ENCODE measurements at regions not wholly inside any gene's neighbourhood (a gene's known extent, or its start where the extent isn't known, plus 50 kb on each side); places are given as distances from the start of the nearest gene placed in this dataset.
"Not testable (repeated sequence)": the region's sequence is repeated elsewhere in the genome, so short reads cannot be mapped to it uniquely, and the experiment has no call there.

- intact Hi-C loops (cut with DNase I): loop anchor here in 1 of 2 donors (10.0 kb wide), 1 partner anchor 60 kb away; no protein-coding TSS in a partner anchor
Measured at GRCh38 chr6:11374036-11375010, 141.9 kb upstream of the NEDD9 start.

GRCh38 chr6:11373208-11373607, 140.7 kb upstream of the NEDD9 start:
- intact Hi-C loops (cut with DNase I): loop anchor here in 1 of 2 donors (10.0 kb wide), 1 partner anchor 62 kb away; no protein-coding TSS in a partner anchor
- DNase-seq (ENCODE audit: low spot score): no peak

More at GRCh38 chr6:11374036-11375010, 141.9 kb upstream of the NEDD9 start:
- no peak for DNase-seq (ENCODE audit: low spot score)

- intact Hi-C loops (cut with DNase I): loop anchor here in 1 of 2 donors (10.0 kb wide), 1 partner anchor 63 kb away; no protein-coding TSS in a partner anchor
- DNase-seq (ENCODE audit: low spot score): not testable (repeated sequence)
Measured at GRCh38 chr6:11372186-11372790, 139.8 kb upstream of the NEDD9 start.

- DNase-seq (ENCODE audit: low spot score): no peak
- intact Hi-C loops (cut with DNase I): loop anchor here in 1 of 2 donors (10.0 kb wide), 1 partner anchor 64 kb away; no protein-coding TSS in a partner anchor
Measured at GRCh38 chr6:11370191-11371018, 137.9 kb upstream of the NEDD9 start.

GRCh38 chr6:11368760-11369159, 136.3 kb upstream of the NEDD9 start:
- intact Hi-C loops (cut with DNase I): no loop called here
- no peak for DNase-seq (ENCODE audit: low spot score)

DNA sequence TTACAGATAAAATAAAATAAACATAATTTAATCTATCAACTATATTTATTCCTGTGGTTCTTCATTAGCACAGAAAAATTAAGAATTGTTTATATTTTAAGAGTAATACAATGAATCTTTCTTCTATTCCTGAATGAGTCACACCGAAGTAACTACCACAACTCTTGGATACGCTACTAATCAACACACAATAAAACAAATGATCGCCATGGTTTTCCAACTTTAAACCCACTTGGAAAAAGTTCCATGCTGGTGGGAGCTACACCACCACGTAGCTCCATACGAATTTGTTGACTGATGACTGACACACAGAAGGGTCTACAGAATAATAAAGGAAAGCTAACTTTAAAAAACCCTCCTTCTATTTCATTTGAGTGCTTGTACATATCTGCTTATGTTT, 135.8 kb upstream of the NEDD9 start:
- DNase-seq (ENCODE audit: low spot score): no peak
- intact Hi-C loops (cut with DNase I): no loop called here

DNA sequence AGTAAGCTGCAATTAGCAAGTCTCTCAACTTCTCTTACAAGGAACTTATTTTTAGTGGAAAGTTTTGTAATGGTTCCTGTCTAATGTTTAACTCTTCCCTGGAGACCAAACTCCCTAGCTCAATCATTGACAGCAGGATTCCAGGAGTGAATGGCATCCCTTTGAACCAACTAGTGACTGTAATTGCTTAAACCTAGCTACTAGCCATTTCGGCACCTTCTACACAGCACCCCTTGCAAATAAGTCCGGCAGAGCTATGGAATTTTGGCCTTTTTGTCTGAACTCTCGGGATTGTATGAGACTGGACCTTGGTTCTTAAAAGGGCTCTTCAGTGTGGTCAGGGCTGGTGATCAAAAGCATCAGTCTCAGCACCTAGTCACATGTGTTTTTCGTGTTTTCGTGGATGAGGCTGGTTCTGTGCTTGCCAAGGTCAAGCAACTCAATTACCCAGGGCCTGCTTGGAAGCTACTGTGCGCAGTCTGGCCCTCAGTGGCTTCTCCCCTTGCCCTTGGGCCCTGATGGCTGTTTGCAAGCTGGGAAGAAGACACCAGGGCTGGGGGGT, 135.3 kb upstream of the NEDD9 start:
- DNase-seq (ENCODE audit: low spot score): no peak
- intact Hi-C loops (cut with DNase I): loop anchor here in 1 of 2 donors (2.0 kb wide), 1 partner anchor 45 kb away; no protein-coding TSS in a partner anchor

GRCh38 chr6:11366934-11367637, 134.6 kb upstream of the NEDD9 start:
- DNase-seq (ENCODE audit: low spot score): no peak
- intact Hi-C loops (cut with DNase I): loop anchor here in 1 of 2 donors (2.0 kb wide), 1 partner anchor 46 kb away; no protein-coding TSS in a partner anchor

GRCh38 chr6:11366183-11366933, 133.9 kb upstream of the NEDD9 start:
- intact Hi-C loops (cut with DNase I): loop anchor here in 1 of 2 donors (2.0 kb wide), 1 partner anchor 46 kb away; no protein-coding TSS in a partner anchor
- no peak for DNase-seq (ENCODE audit: low spot score)

GRCh38 chr6:11364971-11365397, 132.5 kb upstream of the NEDD9 start:
- no peak for DNase-seq (ENCODE audit: low spot score)
- intact Hi-C loops (cut with DNase I): loop anchor here (1.0 to 5.0 kb wide), 3 partner anchors 67 to 133 kb away; partner anchors contain the start of gene NEDD9 (in 1 of the 2)

DNA sequence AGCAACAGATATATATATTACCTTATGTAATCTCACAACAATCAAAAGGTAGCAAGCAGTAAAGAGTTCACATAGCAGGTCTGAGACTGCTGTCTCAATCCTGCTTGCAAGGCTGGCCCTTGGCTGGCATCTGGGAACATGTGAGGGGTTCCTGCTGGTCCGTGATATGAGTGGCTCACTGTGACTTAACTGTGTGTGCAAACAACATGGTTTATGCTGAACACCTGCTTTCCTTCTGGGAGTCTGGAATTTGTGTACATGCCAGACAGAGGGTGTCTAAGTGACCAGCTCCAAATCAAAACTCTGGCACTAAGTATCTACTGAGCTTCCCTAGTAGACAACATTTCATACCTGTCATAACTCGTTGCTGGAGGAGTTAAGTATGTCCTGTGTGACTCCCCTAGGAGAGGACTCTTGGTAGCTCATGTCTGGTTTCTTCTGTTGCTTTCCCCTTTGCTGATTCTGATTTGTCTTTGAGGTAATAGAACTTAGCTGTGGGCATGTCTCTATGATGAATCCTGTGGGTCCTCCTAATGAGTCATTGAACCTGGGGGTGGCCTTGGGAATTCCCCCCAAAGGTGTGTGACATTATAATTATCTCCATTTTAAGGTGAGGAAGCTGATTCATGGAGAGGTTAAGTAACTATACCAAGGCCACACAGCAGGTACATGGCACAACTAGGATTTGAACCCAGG, 131.6 kb upstream of the NEDD9 start:
- intact Hi-C loops (cut with DNase I): loop anchor here (1.0 to 5.0 kb wide), 3 partner anchors 68 to 132 kb away; partner anchors contain the start of gene NEDD9 (in 1 of the 2)
- no peak for DNase-seq (ENCODE audit: low spot score)

DNA sequence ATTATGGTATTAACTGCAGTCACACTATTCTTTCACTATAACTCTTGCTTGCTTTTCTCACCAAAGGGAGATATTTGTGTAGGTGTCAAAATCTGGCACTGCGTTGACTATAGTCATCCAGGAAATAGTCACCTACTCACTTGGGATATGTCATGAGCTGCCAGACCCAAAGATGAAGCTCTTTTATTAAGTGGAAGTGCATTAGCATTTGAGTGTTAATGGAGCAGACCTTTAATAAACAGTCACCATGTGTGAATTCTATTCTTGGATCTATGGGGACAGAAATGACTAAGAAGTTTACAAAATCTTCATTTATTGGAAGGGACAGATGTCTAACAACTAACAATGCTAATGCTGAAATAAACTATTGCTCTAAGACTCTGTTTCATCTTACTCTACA, 130.1 kb upstream of the NEDD9 start:
- intact Hi-C loops (cut with DNase I): loop anchor here in 1 of 2 donors (5.0 kb wide), 2 partner anchors 70 to 130 kb away; partner anchors contain the start of gene NEDD9
- no peak for DNase-seq (ENCODE audit: low spot score)

DNA sequence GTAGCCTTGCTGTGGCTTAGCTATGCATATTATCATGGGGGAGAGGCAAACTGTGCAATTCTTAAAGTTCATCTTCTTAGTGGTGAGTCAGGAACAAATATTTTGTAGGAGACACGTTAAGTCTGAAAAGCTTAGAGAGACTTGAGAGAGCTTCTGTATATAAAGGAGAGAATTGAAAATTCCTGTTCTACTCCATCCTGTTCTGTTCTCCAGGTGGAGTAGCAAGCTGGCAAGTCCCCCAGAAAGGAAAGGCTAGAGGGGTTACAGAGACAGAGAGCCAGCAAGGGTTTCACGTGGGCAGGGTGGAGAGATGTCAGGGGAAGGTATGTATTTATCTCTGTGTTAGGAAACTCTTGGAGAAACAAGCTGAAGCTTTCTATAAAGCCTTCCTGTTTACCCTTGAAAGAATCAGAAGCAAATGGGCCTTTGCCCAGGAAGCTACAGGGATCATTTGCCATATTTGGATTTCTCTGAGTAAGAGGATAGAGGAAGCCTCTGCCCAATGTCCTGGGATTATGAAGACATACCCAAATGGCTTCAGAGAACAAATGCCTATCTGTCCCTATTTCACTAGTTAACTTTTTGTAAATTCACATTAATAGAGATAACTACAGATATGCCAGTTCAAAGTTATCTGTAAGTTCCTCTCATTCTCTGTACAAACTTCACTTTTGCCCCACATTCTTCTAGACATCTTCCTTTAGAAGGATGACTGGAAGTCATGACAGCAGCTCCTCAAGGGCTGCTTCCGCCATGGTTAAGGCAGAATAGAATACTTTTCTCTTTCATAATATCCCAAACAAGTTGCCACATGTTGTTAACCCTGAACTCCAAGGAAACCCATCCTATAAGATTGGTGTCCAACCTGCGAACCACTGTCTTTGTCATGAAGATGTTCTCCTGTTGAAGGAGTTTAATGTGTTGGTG, 126.7 kb upstream of the NEDD9 start:
- intact Hi-C loops (cut with DNase I): loop anchor here in 1 of 2 donors (10.0 kb wide), 1 partner anchor 136 kb away; no protein-coding TSS in a partner anchor
- DNase-seq (ENCODE audit: low spot score): no peak

DNA sequence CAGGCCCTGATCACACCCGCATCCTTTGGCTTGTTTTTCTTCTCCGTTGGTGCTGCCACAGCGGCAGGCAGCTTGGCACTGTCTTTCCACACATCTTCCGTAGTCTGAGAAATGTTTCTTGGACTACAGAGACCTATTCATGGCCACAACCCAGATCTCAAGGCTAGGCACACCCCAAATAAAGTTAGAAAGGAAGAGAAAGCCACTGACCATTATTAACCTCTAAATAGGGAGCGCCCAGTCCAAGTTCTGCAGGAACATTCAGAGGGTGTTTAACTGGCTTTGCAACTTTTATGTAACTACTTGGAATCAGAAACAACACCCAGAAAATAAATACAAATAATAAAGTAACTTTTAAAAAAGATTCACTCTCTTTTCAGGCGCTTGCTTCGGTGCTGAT, 124.8 kb upstream of the NEDD9 start:
- intact Hi-C loops (cut with DNase I): loop anchor here in 1 of 2 donors (10.0 kb wide), 1 partner anchor 138 kb away; no protein-coding TSS in a partner anchor
- DNase-seq (ENCODE audit: low spot score): no peak

DNA sequence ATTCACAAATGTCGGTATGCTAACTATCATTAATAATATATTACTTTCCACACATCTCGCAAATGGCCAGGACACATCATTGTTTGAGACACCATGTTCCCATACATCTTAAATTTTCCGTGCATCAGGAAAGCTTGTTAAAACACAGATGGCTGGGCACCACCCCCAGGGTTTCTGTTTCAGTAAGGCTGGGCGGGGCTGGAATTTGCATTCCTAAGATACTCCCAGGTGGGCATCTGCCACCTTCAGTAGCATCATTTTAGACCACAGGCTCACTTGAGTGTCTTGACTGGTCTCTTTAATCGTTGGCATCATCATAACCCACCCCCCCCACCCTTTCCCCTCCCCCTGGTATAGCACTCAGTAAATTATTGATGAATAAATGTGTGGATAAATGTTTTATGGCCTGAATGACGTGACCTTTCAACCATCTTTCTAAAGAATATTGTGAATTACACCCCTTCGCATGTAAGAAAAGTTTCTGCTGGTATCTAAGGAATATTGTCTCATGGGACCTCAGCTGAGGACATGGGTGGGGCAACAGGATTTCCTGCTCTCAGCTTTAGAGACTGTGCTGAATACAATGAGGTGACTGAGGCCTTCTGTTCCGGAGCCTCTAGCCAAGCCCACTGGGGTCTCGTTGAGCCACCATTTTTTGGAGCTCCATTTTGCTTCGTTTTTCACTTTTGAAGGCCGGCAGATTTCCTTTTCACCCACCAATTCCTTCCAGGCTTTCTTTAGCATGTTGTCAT, 124.1 kb upstream of the NEDD9 start:
- intact Hi-C loops (cut with DNase I): loop anchor here in 1 of 2 donors (10.0 kb wide), 1 partner anchor 138 kb away; no protein-coding TSS in a partner anchor
- DNase-seq (ENCODE audit: low spot score): no peak
